SK-N-SH treated with all-trans-retinoic acid at 6 μM for 48 hours (cell line): ENCODE measurements at regions not wholly inside any gene's neighbourhood (a gene's known extent, or its start where the extent isn't known, plus 50 kb on each side); places are given as distances from the start of the nearest gene placed in this dataset.
"Not testable (repeated sequence)": the region's sequence is repeated elsewhere in the genome, so short reads cannot be mapped to it uniquely, and the experiment has no call there.

Experiments used
- ATAC-seq: fragments of 200-7000 bp; cut with Tn5 transposase; 3 replicates; pipeline ENCODE4 v1.9.1; 2020; ENCODE audit warnings: mild to moderate bottlenecking, moderate library complexity
- ARNTL ChIP-seq: fragments of 450-650 bp; formaldehyde crosslinking; IDR thresholded peaks from 2 replicates; pipeline ENCODE4 v1.5.0; 2020; ENCODE audit warnings: low read depth, mild to moderate bottlenecking, moderate library complexity, borderline replicate concordance
- BACH2 ChIP-seq: fragments of 250-450 bp; sonication (Bioruptor Pico); IDR thresholded peaks from 2 replicates; pipeline ENCODE4 v1.9.0; 2021; ENCODE audit warnings: mild to moderate bottlenecking, borderline replicate concordance
- CREB5 ChIP-seq: fragments of 250-450 bp; sonication (Bioruptor Pico); IDR thresholded peaks from 2 replicates; pipeline ENCODE4 v1.5.1; 2020; ENCODE audit warnings: low read depth, mild to moderate bottlenecking, moderate library complexity
- CSDC2 ChIP-seq: fragments of 250-450 bp; sonication (Bioruptor Pico); IDR thresholded peaks from 2 replicates; pipeline ENCODE4 v1.5.0; 2020; ENCODE audit warnings: mild to moderate bottlenecking, moderate library complexity
- CSRNP3 ChIP-seq: fragments of 250-450 bp; sonication (Bioruptor Pico); IDR thresholded peaks from 2 replicates; pipeline ENCODE4 v1.5.1; 2021; ENCODE audit warnings: mild to moderate bottlenecking, moderate library complexity
- ESRRG ChIP-seq: fragments of 250-450 bp; sonication (Bioruptor Pico); IDR thresholded peaks from 2 replicates; pipeline ENCODE4 v1.6.1; 2021; ENCODE audit warnings: mild to moderate bottlenecking
- GLIS3 ChIP-seq: fragments of 250-450 bp; sonication (Bioruptor Pico); IDR thresholded peaks from 2 replicates; pipeline ENCODE4 v1.5.0; 2020; ENCODE audit warnings: mild to moderate bottlenecking, moderate library complexity
- OSR1 ChIP-seq: fragments of 250-450 bp; sonication (Bioruptor Pico); IDR thresholded peaks from 2 replicates; pipeline ENCODE4 v1.8.0; 2022; ENCODE audit warnings: moderate library complexity, mild to moderate bottlenecking, inconsistent platforms
- PATZ1 ChIP-seq: fragments of 250-450 bp; sonication (Bioruptor Pico); IDR thresholded peaks from 2 replicates; pipeline ENCODE4 v1.8.0; 2020; ENCODE audit warnings: mild to moderate bottlenecking, moderate library complexity, borderline replicate concordance
- POU6F1 ChIP-seq: fragments of 250-450 bp; sonication (Bioruptor Pico); IDR thresholded peaks from 2 replicates; pipeline ENCODE4 v1.8.0; 2021; ENCODE audit warnings: low read depth, mild to moderate bottlenecking, moderate library complexity, borderline replicate concordance
- PPARA ChIP-seq: fragments of 250-450 bp; sonication (Bioruptor Pico); IDR thresholded peaks from 2 replicates; pipeline ENCODE4 v1.5.0; 2020; ENCODE audit warnings: mild to moderate bottlenecking, borderline replicate concordance
- RARB ChIP-seq: fragments of 250-450 bp; sonication (Bioruptor Pico); IDR thresholded peaks from 2 replicates; pipeline ENCODE4 v1.8.0; 2021; ENCODE audit warnings: mild to moderate bottlenecking, moderate library complexity
- SNAI2 ChIP-seq: fragments of 250-450 bp; sonication (Bioruptor Pico); IDR thresholded peaks from 2 replicates; pipeline ENCODE4 v1.5.0; 2020; ENCODE audit warnings: mild to moderate bottlenecking, moderate library complexity
- TSHZ2 ChIP-seq: fragments of 250-450 bp; sonication (Bioruptor Pico); IDR thresholded peaks from 2 replicates; pipeline ENCODE4 v1.5.0; 2020; ENCODE audit warnings: mild to moderate bottlenecking, moderate library complexity
- ZC3H10 ChIP-seq: fragments of 250-450 bp; sonication (Bioruptor Pico); IDR thresholded peaks from 2 replicates; pipeline ENCODE4 v1.5.1; 2021; ENCODE audit warnings: mild to moderate bottlenecking, moderate library complexity
- ZFP3 ChIP-seq: fragments of 250-450 bp; sonication (Bioruptor Pico); IDR thresholded peaks from 2 replicates; pipeline ENCODE4 v1.5.0; 2020; ENCODE audit warnings: mild to moderate bottlenecking, moderate library complexity
- ZFP30 ChIP-seq: fragments of 450-650 bp; formaldehyde crosslinking; IDR thresholded peaks from 2 replicates; pipeline ENCODE4 v1.5.0; 2022; ENCODE audit warnings: mild to moderate bottlenecking, moderate library complexity
- ZNF565 ChIP-seq: fragments of 450-650 bp; formaldehyde crosslinking; conservative IDR thresholded peaks from 2 replicates; pipeline ENCODE4 v1.5.0; 2020; ENCODE audit warnings: low read depth, mild to moderate bottlenecking, moderate library complexity
- ZNF70 ChIP-seq: fragments of 450-650 bp; formaldehyde crosslinking; IDR thresholded peaks from 2 replicates; pipeline ENCODE4 v1.5.0; 2020; ENCODE audit warnings: mild to moderate bottlenecking, moderate library complexity
- ZNF8 ChIP-seq: fragments of 450-650 bp; formaldehyde crosslinking; IDR thresholded peaks from 2 replicates; pipeline ENCODE4 v1.5.0; 2020; ENCODE audit warnings: mild to moderate bottlenecking, moderate library complexity

- no peak for TF ChIP-seq ZFP30 (CRISPR knock-in tag)
- TF ChIP-seq ARNTL (CRISPR knock-in tag): no peak
- TF ChIP-seq RARB (CRISPR knock-in tag): no peak
- TF ChIP-seq, all 23 proteins: peak for 0
- ATAC-seq: no peak
Measured at GRCh38 chr10:108962172-108962571, 961.1 kb downstream of the XPNPEP1 start.

- TF ChIP-seq ZNF8: no peak
- TF ChIP-seq ZNF565 (CRISPR knock-in tag): no peak
- no peak for TF ChIP-seq OSR1 (CRISPR knock-in tag)
- TF ChIP-seq GLIS3 (CRISPR knock-in tag): no peak
- no peak for TF ChIP-seq PATZ1 (CRISPR knock-in tag)
- no peak for TF ChIP-seq TSHZ2
- no peak for TF ChIP-seq ZFP30 (CRISPR knock-in tag)
- no peak for TF ChIP-seq CSDC2 (CRISPR knock-in tag)
- TF ChIP-seq SNAI2 (CRISPR knock-in tag): no peak
- TF ChIP-seq ZFP3: no peak
- no peak for TF ChIP-seq BACH2 (CRISPR knock-in tag)
- no peak for TF ChIP-seq ARNTL (CRISPR knock-in tag)
- TF ChIP-seq RARB (CRISPR knock-in tag): no peak
- no peak for TF ChIP-seq CREB5 (CRISPR knock-in tag)
- TF ChIP-seq PPARA: no peak
- TF ChIP-seq ESRRG (CRISPR knock-in tag): no peak
- no peak for TF ChIP-seq ZNF70
- no peak for ATAC-seq
Measured at GRCh38 chr10:108957681-108958080, 965.6 kb downstream of the XPNPEP1 start.

GRCh38 chr10:108956149-108956548 lies 967.2 kb downstream of the XPNPEP1 start:
- no peak for ATAC-seq
- TF ChIP-seq GLIS3 (CRISPR knock-in tag): no peak
- TF ChIP-seq PPARA: no peak
- TF ChIP-seq ZNF8: no peak
- no peak for TF ChIP-seq ZC3H10 (CRISPR knock-in tag)
- TF ChIP-seq ESRRG (CRISPR knock-in tag): no peak
- TF ChIP-seq POU6F1: no peak
- no peak for TF ChIP-seq RARB (CRISPR knock-in tag)
- TF ChIP-seq CSDC2 (CRISPR knock-in tag): no peak
- TF ChIP-seq ZNF565 (CRISPR knock-in tag): no peak
- TF ChIP-seq TSHZ2: no peak
- no peak for TF ChIP-seq CSRNP3
- TF ChIP-seq ZFP30 (CRISPR knock-in tag): no peak

- not testable (repeated sequence) for ATAC-seq
Measured at GRCh38 chr10:108920029-108920428, 1003.3 kb downstream of the XPNPEP1 start.
